UCSD-AML1 (cell line): ENCODE measurements at regions not wholly inside any gene's neighbourhood (a gene's known extent, or its start where the extent isn't known, plus 50 kb on each side); places are given as distances from the start of the nearest gene placed in this dataset.

Experiments used
- DNase-seq: peaks from one replicate; lab custom pipeline; 2025; ENCODE audit not compliant: unreplicated experiment; lab: John Stamatoyannopoulos, UW

DNA sequence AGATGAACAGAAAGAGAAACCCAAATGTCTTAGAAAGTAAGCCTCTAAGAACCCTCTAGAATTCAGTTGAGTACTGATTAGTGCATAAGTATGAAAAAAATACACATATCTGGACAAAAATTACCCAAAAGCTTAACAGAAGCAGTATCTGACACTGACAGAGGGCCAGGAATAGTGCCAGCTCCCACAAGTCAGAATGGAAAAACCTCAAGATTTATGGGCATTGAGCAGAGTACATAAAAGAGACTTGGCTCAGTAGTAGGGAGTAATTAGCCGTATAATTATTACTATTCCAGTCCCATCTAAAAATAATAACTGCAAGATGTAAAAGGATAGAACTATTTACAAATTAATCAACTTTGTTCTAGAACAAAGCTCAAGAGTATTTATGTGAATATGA lies 834.5 kb downstream of the FAM181B start:
- DNase-seq: no peak

DNA sequence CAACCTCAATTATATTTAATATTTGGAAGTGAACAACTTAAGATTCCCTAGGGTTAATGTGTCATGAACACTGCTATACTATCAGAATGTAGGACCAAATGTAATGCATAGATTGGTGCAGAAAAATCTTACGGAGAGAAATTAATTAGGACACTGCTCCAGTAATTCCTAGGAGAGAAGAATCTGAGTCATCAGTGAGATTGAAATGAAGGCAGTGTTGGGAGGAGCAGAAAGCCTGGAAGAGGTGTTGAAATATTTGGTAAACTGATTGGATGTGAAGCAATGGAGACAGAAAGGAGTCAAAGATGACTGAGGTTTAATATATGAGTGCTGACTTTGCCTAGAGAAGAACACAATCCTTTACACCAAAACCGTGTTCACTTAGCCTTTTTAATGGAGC lies 836.0 kb downstream of the FAM181B start:
- DNase-seq: no peak

DNA sequence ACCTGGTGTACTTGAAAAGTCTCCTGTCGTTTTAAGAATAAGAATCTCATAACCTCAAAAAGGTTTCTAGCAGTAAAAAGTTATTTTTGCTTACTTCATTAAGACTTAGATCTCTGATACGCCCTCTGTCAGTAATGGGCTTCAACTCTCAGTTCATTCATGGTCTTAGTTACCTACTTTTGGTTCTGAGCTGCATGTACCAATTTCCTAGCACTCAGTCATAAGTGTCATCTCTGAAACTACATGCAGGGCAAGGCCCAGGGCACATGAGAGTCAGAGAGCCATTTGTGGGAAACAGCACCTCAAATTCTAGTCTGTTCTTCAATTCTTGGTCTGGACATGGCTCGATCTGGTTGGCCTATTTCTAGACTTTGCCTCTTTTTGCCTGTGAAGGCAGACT lies 838.4 kb downstream of the FAM181B start:
- no peak for DNase-seq

DNA sequence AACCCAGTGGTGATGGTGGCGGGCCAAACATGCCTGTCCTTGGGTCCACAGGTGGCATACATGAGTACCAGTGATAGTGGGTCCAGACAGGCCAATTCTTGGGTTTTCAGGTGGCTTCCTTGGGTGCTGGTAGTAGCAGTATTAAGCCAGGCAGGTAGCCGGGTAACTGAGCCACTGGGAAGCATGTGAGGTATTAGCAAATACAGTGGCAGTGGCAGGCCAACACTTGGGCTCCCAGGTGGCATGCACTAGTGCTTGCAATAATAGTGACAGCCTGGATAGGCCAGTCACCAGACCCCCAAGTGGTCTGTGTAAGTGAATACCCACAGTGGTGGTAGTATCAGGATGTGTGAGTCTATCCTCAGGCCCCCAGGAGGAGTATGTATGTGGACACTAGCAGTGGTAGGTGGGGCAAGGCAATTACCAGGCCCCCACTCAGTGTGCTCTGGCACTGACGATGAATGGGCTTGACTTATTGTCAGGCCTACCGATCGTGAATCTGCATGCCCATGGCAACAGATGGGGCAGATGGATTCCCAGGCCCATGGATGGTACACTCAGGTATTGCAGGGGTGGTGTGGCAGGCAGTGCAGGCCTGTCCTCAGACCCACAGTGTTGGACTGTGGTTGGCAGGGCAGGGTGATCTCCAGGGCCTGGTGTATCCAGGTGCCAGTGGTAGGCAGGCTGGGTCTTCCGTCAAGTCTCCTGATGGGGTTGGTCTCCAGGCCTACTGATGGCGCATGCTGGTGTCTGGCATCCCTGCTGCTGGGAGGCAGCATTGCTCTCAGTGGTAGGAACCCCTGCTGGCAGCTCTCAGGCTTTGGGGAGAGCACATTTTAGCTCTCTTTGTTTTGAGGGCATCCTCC lies 840.7 kb downstream of the FAM181B start:
- DNase-seq: no peak

DNA sequence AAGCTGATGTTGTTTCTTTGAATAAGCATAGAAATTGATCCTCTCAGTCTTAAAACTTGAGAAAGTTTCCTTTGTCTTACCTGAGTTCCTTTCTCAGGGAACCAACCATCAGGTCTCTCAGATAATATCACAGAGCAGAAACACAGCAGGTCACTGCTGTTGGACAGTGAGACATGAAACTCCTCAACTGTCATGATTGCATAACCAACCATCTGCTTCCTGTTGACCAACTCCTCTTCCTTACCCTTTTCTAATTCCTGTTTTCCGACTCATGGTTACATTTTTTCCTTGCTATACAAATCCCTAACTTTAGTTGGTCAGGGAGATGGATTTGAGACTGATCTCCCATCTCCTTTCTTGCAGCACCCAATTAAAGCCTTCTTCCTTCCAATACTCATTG lies 845.3 kb downstream of the FAM181B start:
- no peak for DNase-seq

DNA sequence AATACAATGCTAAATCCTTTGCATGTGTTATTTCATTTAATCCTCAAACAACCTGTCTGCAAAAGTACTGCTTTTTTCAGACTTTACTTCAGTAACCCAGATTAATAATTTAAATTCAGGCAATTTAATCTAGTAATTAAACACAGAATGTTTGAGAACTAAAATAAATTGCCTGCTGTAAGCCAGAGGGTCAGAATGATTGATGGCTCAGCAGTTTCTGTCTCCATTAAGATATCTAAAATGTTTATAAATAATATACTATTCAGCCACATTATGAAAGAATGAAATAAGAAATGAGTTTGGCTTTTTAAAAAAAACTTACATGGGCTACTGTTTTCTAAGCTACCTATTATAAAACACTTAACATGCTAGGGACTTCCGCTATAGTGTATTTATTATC lies 846.0 kb downstream of the FAM181B start:
- DNase-seq: no peak

DNA sequence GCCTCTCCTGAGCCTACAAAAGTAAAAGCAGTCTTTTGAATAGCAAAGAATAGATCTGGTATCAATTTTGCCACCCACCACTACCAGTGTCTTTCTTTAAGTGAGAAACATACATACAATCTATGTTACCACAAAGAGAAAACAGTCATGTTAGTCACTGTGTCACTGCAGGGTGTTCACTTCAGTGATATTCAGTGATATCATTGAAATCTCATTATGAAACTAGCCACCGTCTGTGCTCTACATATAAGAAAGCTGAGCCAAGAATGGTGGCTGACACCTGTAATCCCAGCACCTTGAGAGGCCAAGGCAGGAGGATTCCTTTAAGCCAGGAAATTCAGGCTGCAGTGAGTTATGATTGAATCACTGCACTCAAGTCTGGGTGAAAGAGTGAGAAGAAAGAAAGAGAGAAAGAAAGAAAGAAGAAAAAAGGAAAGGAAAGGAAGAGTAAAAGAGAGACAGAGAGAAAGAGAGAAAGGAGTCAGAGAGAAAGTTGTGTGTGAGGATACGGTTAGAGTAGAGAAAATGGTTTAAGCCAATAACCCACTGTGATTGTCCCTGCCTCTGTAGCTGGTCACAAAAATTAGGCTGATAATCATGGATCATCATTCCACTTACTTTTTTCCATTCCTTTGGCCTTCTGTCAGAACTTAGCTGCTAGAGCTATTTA lies 847.1 kb downstream of the FAM181B start:
- DNase-seq: no peak

DNA sequence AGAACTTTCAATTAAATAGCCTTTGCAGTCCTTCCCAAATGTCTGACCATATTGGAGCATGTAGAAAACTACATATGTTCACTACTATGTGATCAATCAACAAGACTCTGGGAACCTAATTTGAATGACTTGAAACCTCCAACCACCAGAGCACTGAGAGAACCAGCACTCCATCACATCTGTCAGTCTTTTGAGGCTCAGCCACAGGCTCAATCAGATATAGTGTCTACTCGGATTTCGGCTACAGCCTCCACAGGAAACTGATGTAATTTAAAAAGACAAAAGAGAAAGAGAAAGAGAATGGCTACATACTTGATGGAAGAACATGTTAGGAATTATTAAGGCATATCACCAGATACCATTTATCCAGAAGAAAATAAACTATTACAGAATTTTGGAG lies 859.0 kb downstream of the FAM181B start:
- no peak for DNase-seq

DNA sequence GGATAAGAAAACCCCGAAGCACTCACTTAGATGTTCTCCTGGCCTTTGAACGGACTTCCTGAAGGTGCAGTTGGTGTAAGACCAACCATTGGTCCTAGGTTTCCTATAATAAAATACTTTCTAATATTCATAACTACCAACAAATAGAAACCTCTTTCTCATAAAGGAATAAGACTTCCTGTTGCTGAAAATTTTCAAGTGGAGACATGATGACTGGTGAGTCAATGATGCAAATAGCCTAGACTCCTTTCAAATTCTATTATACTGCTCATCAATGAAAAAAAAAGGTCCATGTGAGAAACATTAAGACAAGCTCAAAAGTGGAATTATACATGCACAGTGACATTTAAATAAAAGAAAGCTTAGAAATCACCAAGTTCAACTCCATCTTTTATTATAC lies 862.8 kb downstream of the FAM181B start:
- no peak for DNase-seq

DNA sequence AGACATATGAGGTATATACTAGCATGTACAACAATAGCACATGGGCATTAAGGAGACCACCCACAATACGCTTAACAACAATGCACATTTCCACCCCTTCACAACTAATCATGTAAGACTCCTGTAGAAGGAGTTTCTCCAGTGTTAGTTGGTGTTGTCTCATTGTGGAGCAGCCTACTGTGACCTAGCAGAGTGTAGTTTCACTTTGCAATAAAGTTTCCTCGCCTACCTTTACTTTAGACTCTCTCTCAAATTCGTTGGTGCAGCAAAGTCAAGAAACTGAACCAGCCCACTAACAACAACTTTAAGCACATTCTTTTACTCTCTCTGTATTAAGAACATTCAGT lies 863.6 kb downstream of the FAM181B start:
- no peak for DNase-seq

DNA sequence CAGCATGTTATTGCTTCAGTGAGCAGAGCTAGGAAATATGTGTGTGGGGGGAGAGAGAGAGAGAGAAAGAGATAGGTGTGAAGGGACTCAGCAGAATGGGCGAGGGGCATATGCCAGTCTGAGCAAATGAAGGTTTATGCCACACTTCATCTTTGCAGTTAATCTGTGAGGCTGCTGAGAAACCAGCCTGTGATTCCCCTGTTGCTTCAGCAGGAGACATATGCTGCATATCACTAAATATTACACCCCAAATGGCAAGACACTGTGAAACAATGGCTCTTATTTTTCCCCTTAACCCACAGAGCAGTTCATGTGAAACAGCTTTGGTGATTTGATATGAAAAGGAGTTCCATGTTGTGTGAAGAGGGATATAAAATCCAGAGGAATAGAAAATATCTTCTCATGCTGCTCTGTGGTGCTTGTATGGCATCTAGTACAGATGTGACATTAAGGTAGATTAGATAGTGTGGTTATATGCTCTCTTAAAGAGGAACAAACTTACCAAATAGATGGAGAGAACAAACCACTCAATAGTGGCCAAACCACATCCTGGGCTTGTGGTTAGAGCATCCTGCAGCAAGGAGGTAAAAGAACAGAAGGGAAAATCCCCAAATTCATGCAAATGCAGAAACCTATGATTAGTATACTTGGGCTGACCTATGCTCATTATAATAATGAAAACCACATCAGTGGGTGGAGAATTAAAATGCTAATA lies 864.2 kb downstream of the FAM181B start:
- DNase-seq: peak; percentile 49

DNA sequence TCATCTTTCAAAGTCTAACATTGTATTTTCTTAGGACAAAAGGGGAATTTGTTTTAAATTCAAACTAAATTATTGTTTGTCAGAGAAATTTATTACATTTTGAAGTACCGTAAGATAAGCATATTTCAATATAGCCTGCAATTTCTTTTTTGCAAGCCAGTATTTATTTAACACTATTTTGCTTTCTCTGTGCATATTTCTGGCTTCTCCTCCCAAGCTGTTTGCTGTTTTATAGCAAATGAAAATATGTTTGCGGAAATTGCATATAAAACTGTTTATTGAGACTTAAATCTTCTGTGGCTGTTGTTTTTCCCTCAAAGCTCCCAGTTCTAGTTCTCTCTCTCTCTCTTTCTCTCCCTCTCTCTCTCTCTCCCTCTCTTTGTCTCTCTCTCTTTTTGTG lies 866.8 kb downstream of the FAM181B start:
- DNase-seq: no peak

DNA sequence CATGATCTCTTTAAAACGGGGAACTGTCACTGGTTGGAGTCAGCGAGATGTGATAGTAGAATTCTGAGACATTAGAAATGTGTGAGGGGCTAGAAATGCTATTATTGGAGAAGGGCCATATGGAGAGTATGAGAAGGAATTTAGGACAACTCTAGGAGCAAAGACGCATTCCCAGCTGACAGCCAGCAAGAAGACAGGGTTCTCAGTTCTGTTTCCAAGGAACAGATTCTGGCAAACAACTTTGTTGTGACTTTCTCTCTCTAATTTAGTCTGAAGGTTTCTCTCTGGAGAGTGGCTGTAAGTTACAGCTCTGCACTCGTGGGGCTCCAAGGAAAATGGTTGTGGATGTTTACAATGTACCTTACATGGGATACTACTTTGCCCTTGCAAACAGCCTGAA lies 876.3 kb downstream of the FAM181B start:
- no peak for DNase-seq

DNA sequence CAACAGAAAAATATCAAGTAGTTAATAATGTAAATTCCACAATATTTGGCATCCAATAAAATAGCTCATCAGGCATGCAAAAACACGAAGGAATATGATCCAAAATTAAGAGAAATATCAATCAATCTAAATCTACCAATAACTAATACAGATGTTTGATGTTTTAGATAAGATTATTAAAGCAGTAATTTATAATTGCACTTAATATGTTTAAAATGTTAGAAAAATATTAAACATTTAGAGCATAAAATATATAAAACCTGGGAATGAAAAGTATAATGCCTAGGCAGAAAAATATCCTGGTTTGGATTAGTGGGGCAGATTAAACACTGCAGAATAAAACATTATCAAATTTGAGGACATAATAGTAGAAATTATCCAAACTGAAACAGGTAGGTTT lies 879.9 kb downstream of the FAM181B start:
- DNase-seq: no peak

DNA sequence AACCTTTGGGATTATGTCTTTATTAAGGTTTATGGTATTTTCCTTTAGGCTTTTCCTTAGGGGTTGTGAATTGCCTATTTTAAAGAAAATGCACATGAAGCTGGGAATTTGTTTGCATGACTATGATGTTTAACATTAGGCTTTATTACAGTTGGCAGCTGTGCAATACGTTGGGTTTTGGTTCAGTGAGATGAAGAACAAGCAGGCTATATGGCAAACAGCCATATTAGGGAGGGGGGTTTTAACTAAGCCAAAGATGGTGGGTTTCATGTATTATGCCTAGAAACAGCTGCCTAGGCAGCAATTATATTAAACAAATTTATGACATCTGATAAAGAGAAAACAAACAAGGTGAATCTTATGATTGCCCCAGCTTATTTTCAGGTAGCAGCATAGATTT lies 880.8 kb downstream of the FAM181B start:
- no peak for DNase-seq

DNA sequence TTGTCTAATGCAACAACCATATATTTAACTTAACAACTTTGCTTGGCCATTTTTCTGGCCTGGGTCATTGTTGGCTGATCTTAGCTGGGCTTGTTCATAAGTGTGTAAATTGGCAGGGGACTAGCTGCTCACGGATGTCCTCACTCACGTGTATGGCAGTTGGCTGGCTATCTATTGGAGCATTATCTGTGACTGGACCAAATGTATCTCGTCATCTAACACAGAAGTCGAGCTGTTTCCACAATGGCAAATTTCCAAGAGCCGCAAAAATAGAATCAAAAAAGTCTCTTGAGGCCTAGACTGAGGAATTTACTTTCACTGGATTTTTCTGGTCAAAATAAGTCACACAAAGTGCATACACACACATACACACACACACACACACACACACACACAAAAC lies 893.3 kb downstream of the FAM181B start:
- no peak for DNase-seq

DNA sequence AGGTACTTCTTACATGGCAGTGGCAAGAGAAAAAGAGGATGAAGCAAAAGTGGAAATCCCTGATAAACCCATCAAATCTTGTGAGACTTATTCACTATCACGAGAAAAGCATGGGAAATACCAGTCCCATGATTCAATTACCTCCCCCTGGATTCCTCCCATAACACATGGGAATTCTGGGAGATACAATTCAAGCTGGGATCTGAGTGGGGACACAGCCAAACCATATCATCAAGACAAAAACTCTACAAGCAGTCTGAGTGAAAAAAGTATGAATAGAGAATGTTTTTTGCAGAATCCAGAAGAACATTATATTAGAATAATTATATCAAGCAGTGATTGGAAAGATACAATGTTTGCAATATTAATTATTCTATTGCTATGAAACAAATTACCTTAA lies 893.7 kb downstream of the FAM181B start:
- no peak for DNase-seq

DNA sequence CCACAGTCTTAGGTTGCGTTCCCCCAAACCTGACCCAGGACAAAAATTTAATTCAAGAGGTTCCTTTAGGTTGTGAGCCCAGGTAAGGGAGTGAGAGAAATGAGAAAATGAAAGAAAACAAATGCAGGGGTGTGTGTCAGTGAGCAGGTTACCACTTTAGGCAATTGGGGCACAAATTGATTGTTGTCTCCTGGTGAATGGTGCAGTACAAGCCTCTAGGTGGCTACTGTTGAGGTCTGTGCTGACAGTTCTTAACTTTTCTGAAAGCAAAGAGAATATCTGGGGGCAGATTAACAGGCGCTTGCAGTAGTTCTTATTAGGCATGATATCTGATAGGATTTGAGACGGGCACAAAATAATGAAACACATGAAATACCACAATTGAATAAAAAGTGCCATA lies 894.6 kb downstream of the FAM181B start:
- DNase-seq: no peak

DNA sequence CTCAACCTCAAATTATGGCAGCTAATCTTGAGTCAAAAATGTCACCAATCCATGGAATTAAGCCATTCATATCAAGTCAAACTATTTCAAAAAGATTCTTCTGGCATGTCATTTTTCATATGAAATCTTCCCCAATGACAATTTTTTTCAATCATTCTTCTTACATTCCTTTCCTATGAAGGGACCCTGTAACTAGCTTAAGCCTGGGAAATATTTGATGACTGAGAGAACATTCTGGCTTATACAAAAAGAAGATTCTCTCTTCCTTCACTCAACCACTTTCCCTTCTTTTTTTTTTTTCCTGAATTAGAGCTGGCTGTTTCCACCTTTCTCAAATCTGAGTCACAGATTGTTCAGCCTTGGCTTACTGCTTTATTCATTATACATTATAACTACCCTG lies 903.7 kb downstream of the FAM181B start:
- no peak for DNase-seq

DNA sequence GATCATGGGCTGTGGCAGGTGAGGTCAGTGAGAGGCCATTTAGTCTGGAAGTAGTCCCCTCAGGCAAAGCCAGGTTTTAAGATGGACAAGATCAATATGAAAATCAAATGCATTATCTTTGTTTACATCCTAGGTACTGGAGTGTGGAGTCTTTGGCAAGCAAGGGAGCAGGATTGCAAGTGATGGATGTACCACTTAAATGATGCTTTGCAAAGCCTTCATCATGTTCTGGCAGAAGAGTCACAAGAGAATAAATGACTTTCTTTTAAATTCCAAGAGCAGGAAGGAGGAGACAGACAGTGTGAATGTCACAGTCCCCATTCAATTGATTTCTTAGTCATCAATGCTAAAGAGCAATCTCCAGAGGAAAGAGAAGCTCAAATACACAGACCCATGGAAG lies 908.3 kb downstream of the FAM181B start:
- no peak for DNase-seq

DNA sequence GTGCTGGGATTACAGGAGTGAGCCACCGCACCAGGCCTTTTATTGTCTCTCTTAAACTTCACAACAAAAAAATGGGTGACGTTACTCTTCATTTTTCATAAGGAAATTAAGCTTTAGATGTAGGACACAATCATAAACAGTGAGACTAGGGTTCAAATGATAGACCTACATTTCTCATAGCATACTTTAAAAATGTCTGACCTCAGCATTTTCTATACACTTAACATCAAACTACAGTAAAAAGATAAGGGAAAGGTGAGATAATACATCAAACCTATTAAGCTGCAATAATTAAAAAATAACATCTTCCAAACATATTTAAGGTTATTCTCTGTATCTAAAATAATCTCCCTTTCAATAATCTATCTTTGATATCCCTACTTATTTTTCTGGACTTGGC lies 914.2 kb downstream of the FAM181B start:
- no peak for DNase-seq

DNA sequence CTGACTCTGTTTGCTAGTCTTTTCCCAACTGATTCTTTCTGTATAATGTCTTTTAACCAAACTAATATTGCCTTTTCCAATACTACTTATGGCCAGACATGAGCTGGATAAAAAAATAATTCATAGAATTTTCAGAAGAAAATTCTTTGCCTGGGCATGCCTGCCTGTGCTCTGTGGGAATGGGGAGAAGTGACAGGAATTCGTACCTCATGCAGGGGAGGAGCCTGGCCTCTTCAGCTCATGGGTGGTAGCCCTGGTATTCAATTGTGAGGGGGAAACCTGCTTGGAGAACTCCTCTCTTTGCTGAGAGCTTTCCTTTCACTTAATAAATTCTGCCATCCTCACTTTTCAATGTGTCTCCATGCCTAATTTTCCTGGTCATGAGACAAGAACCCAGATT lies 928.8 kb downstream of the FAM181B start:
- DNase-seq: no peak
